Activated CD4-positive, alpha-beta T cell treated with anti-CD3 and anti-CD28 coated beads, Interleukin-2, amount 10 ng/mL, durations not matched to agents 24 days and 14 days (primary cell): ENCODE measurements at regions not wholly inside any gene's neighbourhood (a gene's known extent, or its start where the extent isn't known, plus 50 kb on each side); places are given as distances from the start of the nearest gene placed in this dataset.
"Not testable (repeated sequence)": the region's sequence is repeated elsewhere in the genome, so short reads cannot be mapped to it uniquely, and the experiment has no call there.

ENCODE experiments used
- DNase-seq: peaks from one replicate; pipeline ENCODE4 v3.0.0; 2022
- H3K27ac Mint-ChIP-seq: one replicate; pipeline ENCODE4 v1.8.0; 2022; ENCODE audit warnings: mild to moderate bottlenecking, mixed read lengths
- H3K27me3 Mint-ChIP-seq: one replicate; pipeline ENCODE4 v1.8.0; 2022; ENCODE audit warnings: mixed read lengths
- H3K36me3 Mint-ChIP-seq: one replicate; pipeline ENCODE4 v1.8.0; 2022; ENCODE audit warnings: low read depth, mild to moderate bottlenecking, mixed read lengths
- H3K4me1 Mint-ChIP-seq: one replicate; pipeline ENCODE4 v1.8.0; 2021; ENCODE audit warnings: mixed read lengths
- H3K4me3 Mint-ChIP-seq: one replicate; pipeline ENCODE4 v1.8.0; 2022; ENCODE audit warnings: mild to moderate bottlenecking, moderate library complexity, mixed read lengths
- H3K9me3 Mint-ChIP-seq: one replicate; pipeline ENCODE4 v1.8.0; 2021; ENCODE audit warnings: mixed read lengths
- intact Hi-C: fragments of 100-400 bp; cut with micrococcal nuclease; formaldehyde crosslinking; loops from one replicate; pipeline ENCODE4 v1.15.1; 2023

- Mint-ChIP-seq H3K27me3 (no peaks in the 10 kb centered on the region), H3K4me1 (no peaks in the 10 kb centered on the region), H3K9me3 (peaks cover 3% of the 10 kb centered on the region), H3K36me3 (no peaks in the 10 kb centered on the region), H3K4me3 (no peak overlapping the region), H3K27ac (no peak overlapping the region)
- intact Hi-C loops, result no loop called here
- DNase-seq, result no peak
These were observed 381.1 kb upstream of the CDH10 start for GRCh38 chr5:25025831-25026230.

DNA sequence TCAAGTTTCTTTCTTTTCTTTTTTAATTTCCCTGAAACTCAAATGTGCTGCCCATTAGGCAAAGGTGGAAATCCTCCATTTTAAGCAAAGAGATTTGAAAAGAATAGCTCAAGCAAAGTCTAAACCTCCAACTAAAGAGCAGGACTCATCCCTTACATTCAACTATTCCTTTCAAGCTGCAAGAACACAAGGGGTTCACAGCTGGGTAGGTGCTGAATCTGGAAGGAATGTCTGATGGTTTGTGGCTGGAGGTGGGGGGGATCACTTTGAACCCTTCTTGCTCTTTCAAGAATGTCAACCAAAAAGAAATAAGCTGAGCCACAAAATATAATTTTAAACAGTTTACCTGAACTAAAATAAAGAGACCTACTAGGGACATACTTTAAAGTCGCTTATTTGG lies 375.7 kb upstream of the CDH10 start:
- DNase-seq, result no peak
- H3K4me1 Mint-ChIP-seq, result no peaks in the 10 kb centered on the region
- H3K4me3 Mint-ChIP-seq, result no peak overlapping the region
- H3K36me3 Mint-ChIP-seq, result no peaks in the 10 kb centered on the region
- peaks cover 3% of the 10 kb centered on the region for H3K9me3 Mint-ChIP-seq
- no peak overlapping the region for H3K27ac Mint-ChIP-seq
- H3K27me3 Mint-ChIP-seq, result no peaks in the 10 kb centered on the region
- intact Hi-C loops, result no loop called here

- peaks cover 7% of the 10 kb centered on the region for H3K9me3 Mint-ChIP-seq
- H3K27me3 Mint-ChIP-seq, result no peaks in the 10 kb centered on the region
- H3K4me3 Mint-ChIP-seq, result no peak overlapping the region
- no peak overlapping the region for H3K27ac Mint-ChIP-seq
- DNase-seq, result no peak
- no peaks in the 10 kb centered on the region for H3K4me1 Mint-ChIP-seq
- intact Hi-C loops, result no loop called here
- no peaks in the 10 kb centered on the region for H3K36me3 Mint-ChIP-seq
These were observed 364.3 kb upstream of the CDH10 start for GRCh38 chr5:25009063-25009462.

GRCh38 chr5:25006734-25007133 lies 362.0 kb upstream of the CDH10 start:
- Mint-ChIP-seq H3K9me3 (peaks cover 15% of the 10 kb centered on the region), H3K27ac (no peak overlapping the region), H3K4me3 (no peak overlapping the region), H3K27me3 (no peaks in the 10 kb centered on the region), H3K4me1 (no peaks in the 10 kb centered on the region), H3K36me3 (no peaks in the 10 kb centered on the region)
- intact Hi-C loops, result no loop called here
- no peak for DNase-seq

DNA sequence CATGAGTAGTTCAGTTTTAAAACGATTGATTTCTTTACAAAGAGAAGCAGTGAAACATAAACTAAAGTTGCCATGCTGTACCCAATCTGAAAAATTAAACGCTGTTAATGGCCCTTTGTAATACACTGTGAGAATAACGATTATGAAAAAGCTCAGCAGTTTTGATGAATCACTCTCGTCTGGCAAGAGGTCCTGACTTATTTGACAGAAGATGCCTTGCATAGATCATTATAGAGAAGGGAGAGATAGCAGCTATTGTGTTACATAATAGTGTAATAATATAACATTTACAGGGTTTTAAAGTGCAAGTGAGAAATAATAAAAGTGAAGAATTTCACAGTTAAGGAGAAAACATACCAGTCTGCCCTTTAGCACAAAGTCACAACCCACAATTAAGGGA lies 361.5 kb upstream of the CDH10 start:
- Mint-ChIP-seq H3K9me3 (peaks cover 15% of the 10 kb centered on the region), H3K27ac (no peak overlapping the region), H3K4me3 (no peak overlapping the region), H3K4me1 (no peaks in the 10 kb centered on the region), H3K27me3 (no peaks in the 10 kb centered on the region), H3K36me3 (no peaks in the 10 kb centered on the region)
- intact Hi-C loops, result no loop called here
- no peak for DNase-seq

- Mint-ChIP-seq H3K36me3 (no peaks in the 10 kb centered on the region), H3K4me1 (no peaks in the 10 kb centered on the region), H3K9me3 (peaks cover 15% of the 10 kb centered on the region), H3K27me3 (no peaks in the 10 kb centered on the region), H3K27ac (no peak overlapping the region), H3K4me3 (no peak overlapping the region)
- no peak for DNase-seq
- intact Hi-C loops, result no loop called here
These were observed 360.7 kb upstream of the CDH10 start for GRCh38 chr5:25005431-25005830.

- no peaks in the 10 kb centered on the region for H3K4me1 Mint-ChIP-seq
- no peaks in the 10 kb centered on the region for H3K27me3 Mint-ChIP-seq
- no peaks in the 10 kb centered on the region for H3K36me3 Mint-ChIP-seq
- intact Hi-C loops, result no loop called here
- no peak for DNase-seq
- H3K4me3 Mint-ChIP-seq, result no peak overlapping the region
- H3K27ac Mint-ChIP-seq, result no peak overlapping the region
- peaks cover 19% of the 10 kb centered on the region for H3K9me3 Mint-ChIP-seq
These were observed 357.6 kb upstream of the CDH10 start for GRCh38 chr5:25002371-25002770.

- Mint-ChIP-seq H3K27me3 (no peaks in the 10 kb centered on the region), H3K4me3 (no peak overlapping the region), H3K4me1 (no peaks in the 10 kb centered on the region), H3K36me3 (no peaks in the 10 kb centered on the region), H3K9me3 (peaks cover 18% of the 10 kb centered on the region), H3K27ac (no peak overlapping the region)
- intact Hi-C loops, result no loop called here
- DNase-seq, result no peak
These were observed 355.0 kb upstream of the CDH10 start for GRCh38 chr5:24999732-25000131.

DNA sequence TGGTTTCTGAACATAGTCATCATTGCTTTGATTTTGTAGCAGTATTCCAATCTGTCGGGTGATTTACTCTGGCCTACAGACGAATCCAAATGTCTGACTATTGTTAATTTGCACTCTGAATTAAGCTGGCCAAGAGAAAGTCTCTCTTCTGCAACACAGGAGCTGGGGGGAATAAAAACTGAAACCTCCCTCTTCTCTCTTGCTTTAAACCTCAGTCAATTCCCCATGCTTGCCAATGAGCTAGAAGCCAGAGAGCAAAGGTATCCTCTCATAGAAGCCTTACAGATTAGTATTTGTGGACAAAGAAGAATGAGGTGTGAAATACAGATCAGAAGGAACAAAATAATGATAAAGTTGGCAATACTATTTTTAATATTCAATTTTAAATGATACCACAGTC lies 353.9 kb upstream of the CDH10 start:
- H3K27me3 Mint-ChIP-seq, result no peaks in the 10 kb centered on the region
- no peaks in the 10 kb centered on the region for H3K36me3 Mint-ChIP-seq
- H3K9me3 Mint-ChIP-seq, result peaks cover 11% of the 10 kb centered on the region
- intact Hi-C loops, result no loop called here
- DNase-seq, result no peak
- H3K27ac Mint-ChIP-seq, result no peak overlapping the region
- H3K4me1 Mint-ChIP-seq, result no peaks in the 10 kb centered on the region
- no peak overlapping the region for H3K4me3 Mint-ChIP-seq

- no peaks in the 10 kb centered on the region for H3K36me3 Mint-ChIP-seq
- H3K4me1 Mint-ChIP-seq, result no peaks in the 10 kb centered on the region
- DNase-seq, result no peak
- no peaks in the 10 kb centered on the region for H3K27me3 Mint-ChIP-seq
- no peak overlapping the region for H3K4me3 Mint-ChIP-seq
- peaks cover 5% of the 10 kb centered on the region for H3K9me3 Mint-ChIP-seq
- no peak overlapping the region for H3K27ac Mint-ChIP-seq
- intact Hi-C loops, result no loop called here
These were observed 341.5 kb upstream of the CDH10 start for GRCh38 chr5:24986326-24986725.

DNA sequence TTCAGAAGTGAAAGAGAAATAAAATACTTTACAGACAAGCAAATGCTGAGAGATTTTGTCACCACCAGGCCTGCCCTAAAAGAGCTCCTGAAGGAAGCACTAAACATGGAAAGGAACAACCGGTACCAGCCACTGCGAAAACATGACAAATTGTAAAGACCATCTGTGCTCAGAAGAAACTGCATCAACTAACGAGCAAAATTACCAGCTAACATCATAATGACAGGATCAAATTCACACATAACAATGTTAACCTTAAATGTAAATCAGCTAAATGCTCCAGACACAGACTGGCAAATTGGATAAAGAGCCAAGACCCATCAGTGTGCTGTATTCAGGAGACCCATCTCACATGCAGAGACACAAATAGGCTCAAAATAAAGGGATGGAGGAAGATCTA lies 333.8 kb upstream of the CDH10 start:
- H3K4me1 Mint-ChIP-seq, DNase-seq, H3K4me3 Mint-ChIP-seq, H3K9me3 Mint-ChIP-seq, H3K27ac Mint-ChIP-seq, intact Hi-C loops, H3K36me3 Mint-ChIP-seq, H3K27me3 Mint-ChIP-seq: not testable (repeated sequence)

GRCh38 chr5:24963611-24964010 lies 318.8 kb upstream of the CDH10 start:
- no peaks in the 10 kb centered on the region for H3K27me3 Mint-ChIP-seq
- peaks cover 6% of the 10 kb centered on the region for H3K9me3 Mint-ChIP-seq
- intact Hi-C loops, result no loop called here
- H3K27ac Mint-ChIP-seq, result no peak overlapping the region
- no peaks in the 10 kb centered on the region for H3K4me1 Mint-ChIP-seq
- no peaks in the 10 kb centered on the region for H3K36me3 Mint-ChIP-seq
- no peak for DNase-seq
- no peak overlapping the region for H3K4me3 Mint-ChIP-seq

DNA sequence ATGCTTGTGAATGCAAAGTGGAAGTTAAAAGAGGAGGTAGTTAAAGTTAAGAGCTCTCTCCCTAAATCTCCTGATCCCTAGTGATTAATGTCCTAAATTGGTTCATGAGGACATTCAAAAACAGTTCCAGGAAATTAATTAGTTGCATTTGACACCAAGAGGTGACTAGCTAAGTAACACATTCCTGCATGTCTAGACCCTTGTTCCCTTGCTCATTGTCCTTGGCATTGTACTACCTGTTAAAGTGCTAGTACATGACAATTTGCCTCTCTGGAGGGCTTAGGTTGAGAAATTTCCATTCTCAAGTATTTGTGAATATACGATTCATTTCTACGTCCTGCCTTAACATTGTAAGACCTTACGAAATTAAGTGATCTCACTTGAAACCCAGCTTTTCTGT lies 278.6 kb upstream of the CDH10 start:
- Mint-ChIP-seq H3K27ac (no peak overlapping the region), H3K9me3 (peaks cover 19% of the 10 kb centered on the region), H3K4me3 (no peak overlapping the region), H3K36me3 (no peaks in the 10 kb centered on the region), H3K27me3 (no peaks in the 10 kb centered on the region), H3K4me1 (no peaks in the 10 kb centered on the region)
- intact Hi-C loops, result no loop called here
- DNase-seq, result no peak

- H3K4me3 Mint-ChIP-seq, result no peak overlapping the region
- H3K27me3 Mint-ChIP-seq, result no peaks in the 10 kb centered on the region
- intact Hi-C loops, result no loop called here
- peaks cover 17% of the 10 kb centered on the region for H3K9me3 Mint-ChIP-seq
- no peaks in the 10 kb centered on the region for H3K36me3 Mint-ChIP-seq
- DNase-seq, result no peak
- H3K4me1 Mint-ChIP-seq, result no peaks in the 10 kb centered on the region
- H3K27ac Mint-ChIP-seq, result no peak overlapping the region
These were observed 273.9 kb upstream of the CDH10 start for GRCh38 chr5:24918676-24919075.

- Mint-ChIP-seq H3K4me3 (no peak overlapping the region), H3K27ac (no peak overlapping the region), H3K27me3 (no peaks in the 10 kb centered on the region), H3K9me3 (peaks cover 12% of the 10 kb centered on the region), H3K4me1 (no peaks in the 10 kb centered on the region), H3K36me3 (no peaks in the 10 kb centered on the region)
- DNase-seq, result no peak
- intact Hi-C loops, result no loop called here
These were observed 272.1 kb upstream of the CDH10 start for GRCh38 chr5:24916863-24917262.

- no peak overlapping the region for H3K27ac Mint-ChIP-seq
These were observed 264.4 kb upstream of the CDH10 start for GRCh38 chr5:24909210-24909609.

More at GRCh38 chr5:24909210-24909609, 264.4 kb upstream of the CDH10 start:
- H3K36me3 Mint-ChIP-seq, result no peaks in the 10 kb centered on the region
- intact Hi-C loops, result no loop called here
- no peaks in the 10 kb centered on the region for H3K27me3 Mint-ChIP-seq
- no peaks in the 10 kb centered on the region for H3K9me3 Mint-ChIP-seq
- H3K4me1 Mint-ChIP-seq, result no peaks in the 10 kb centered on the region
- no peak for DNase-seq
- H3K4me3 Mint-ChIP-seq, result no peak overlapping the region
